Colonic mucosa (tissue), 4 donors: ENCODE measurements at regions not wholly inside any gene's neighbourhood (a gene's known extent, or its start where the extent isn't known, plus 50 kb on each side); places are given as distances from the start of the nearest gene placed in this dataset.

Source experiments
- DNase-seq: peaks from one replicate; pipeline ENCODE4 v3.0.0-alpha.2; 2020
- H3K27ac ChIP-seq: fragments of 200-600 bp; one replicate; pipeline ENCODE4 v1.8.0; 2021
- H3K27me3 ChIP-seq: fragments of 200-600 bp; one replicate; pipeline ENCODE4 v1.8.0; 2021
- H3K36me3 ChIP-seq: fragments of 200-600 bp; one replicate; pipeline ENCODE4 v1.8.0; 2021
- H3K4me1 ChIP-seq: fragments of 200-600 bp; one replicate; pipeline ENCODE4 v1.8.0; 2021; ENCODE audit warnings: mild to moderate bottlenecking
- H3K4me3 ChIP-seq: fragments of 200-600 bp; one replicate; pipeline ENCODE4 v1.8.0; 2021
- H3K9ac ChIP-seq, 2 donors: one replicate each; pipeline ENCODE4 v1.7.0; 2013; ENCODE audit warnings: control low read depth in 2 of 2, low read depth in 2 of 2, low read length in 2 of 2
- H3K9me3 ChIP-seq: fragments of 200-600 bp; one replicate; pipeline ENCODE4 v1.8.0; 2021
- intact Hi-C: fragments of 100-400 bp; cut with DNase I; formaldehyde crosslinking; loops from one replicate; pipeline ENCODE4 v1.14.1; 2022
- TF ChIP-seq, protein P1 (sequence below): fragments of 200-600 bp; IDR thresholded peaks from one replicate; pipeline ENCODE4 v1.8.0; 2022; ENCODE audit warnings: antibody characterized with exemption, mild to moderate bottlenecking
- donor health status: healthy.
- donor health status: DM: no; HTN: no; CAD: no.
- donor health status: DM: no; HTN: no; CAD: no.

DNA sequence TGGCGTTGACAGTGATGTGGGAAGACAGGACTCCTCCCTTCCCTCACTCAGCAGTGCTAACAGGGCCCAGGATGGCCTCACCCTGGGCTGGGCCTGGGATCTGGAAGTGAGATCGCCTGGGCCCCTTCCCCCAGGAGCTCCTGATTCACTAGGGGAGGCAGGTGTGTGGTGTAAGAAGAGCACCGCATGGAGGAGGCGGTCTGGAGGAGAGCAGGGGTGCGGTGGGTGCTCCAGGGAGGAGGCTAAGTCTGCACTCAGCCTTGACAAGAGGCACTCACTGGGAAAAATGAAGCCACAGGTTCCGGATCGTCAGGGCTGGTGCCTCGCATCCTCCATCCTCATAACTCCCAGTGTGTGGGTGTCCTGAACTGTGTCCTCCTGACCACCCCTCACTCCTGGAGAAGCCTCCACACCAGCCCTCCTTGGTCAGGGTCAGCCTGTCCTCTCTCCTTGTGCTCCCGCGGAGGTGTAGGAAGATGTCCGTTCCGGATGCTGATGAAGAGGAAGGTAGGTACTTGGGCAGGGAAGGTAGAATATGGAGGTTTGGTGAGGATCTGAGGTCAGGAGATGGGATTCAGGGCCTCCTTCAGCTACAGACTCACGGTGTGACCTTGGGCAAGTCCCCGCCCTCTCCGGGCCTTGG is 142.1 kb upstream of the WNT4 start:
- Histone ChIP-seq H3K27ac (no peak overlapping the region), H3K4me3 (no peak overlapping the region), H3K27me3 (no peaks in the 10 kb centered on the region), H3K9me3 (no peaks in the 10 kb centered on the region), H3K36me3 (no peaks in the 10 kb centered on the region), H3K4me1 (no peaks in the 10 kb centered on the region), H3K9ac (no peak overlapping the region)
- intact Hi-C loops = no loop called here
- TF ChIP-seq, protein P1, sequence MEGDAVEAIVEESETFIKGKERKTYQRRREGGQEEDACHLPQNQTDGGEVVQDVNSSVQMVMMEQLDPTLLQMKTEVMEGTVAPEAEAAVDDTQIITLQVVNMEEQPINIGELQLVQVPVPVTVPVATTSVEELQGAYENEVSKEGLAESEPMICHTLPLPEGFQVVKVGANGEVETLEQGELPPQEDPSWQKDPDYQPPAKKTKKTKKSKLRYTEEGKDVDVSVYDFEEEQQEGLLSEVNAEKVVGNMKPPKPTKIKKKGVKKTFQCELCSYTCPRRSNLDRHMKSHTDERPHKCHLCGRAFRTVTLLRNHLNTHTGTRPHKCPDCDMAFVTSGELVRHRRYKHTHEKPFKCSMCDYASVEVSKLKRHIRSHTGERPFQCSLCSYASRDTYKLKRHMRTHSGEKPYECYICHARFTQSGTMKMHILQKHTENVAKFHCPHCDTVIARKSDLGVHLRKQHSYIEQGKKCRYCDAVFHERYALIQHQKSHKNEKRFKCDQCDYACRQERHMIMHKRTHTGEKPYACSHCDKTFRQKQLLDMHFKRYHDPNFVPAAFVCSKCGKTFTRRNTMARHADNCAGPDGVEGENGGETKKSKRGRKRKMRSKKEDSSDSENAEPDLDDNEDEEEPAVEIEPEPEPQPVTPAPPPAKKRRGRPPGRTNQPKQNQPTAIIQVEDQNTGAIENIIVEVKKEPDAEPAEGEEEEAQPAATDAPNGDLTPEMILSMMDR = no peak
- no peak for DNase-seq

DNA sequence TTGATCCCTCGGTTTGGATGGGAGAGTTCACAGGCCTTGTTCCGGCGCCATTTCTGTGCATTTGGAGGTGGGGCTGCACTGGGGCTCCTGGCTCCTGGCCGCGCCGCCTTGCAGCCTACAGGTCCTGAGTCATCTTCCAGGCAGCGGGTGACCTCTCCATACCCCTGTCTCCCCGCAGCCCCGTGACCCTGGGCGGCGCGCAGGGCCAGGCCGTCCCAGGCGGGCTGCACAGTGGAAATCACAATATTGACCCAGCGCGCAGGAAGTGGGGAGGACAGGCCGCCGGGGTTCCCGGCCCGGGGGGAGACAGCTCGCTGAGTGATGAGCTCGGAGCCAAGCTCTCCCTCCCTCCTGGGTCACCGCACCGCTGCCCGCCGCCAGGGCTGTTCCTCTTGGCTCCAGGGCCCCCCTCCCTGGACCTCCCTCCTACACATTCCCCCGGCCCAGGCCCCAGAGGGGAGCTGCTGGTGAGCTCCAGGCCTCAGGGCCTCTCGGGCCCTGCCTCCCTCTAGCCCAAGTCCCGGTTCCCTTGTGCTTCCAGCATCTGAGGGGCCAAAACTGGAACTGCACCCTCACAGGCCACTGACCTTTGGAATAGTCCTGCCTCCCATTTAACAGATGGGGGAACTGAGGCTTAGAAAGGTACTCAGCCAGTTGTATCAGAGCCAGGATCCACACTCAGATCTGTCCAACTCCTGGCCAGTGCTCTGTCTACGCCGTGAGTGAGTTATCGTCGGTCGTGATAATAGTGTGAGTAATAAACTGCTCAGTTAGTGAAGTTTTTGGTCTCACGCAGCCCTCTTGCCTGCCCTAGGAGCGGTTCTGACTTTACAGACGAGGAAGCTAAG is 142.9 kb upstream of the WNT4 start:
- intact Hi-C loops = no loop called here
- DNase-seq = no peak
- no peaks in the 10 kb centered on the region for H3K27me3 ChIP-seq
- H3K27ac ChIP-seq = no peak overlapping the region
- H3K9ac ChIP-seq = no peak overlapping the region
- TF ChIP-seq, protein P1 = no peak
- no peak overlapping the region for H3K4me3 ChIP-seq
- H3K36me3 ChIP-seq = no peaks in the 10 kb centered on the region
- H3K9me3 ChIP-seq = no peaks in the 10 kb centered on the region
- H3K4me1 ChIP-seq = no peaks in the 10 kb centered on the region

DNA sequence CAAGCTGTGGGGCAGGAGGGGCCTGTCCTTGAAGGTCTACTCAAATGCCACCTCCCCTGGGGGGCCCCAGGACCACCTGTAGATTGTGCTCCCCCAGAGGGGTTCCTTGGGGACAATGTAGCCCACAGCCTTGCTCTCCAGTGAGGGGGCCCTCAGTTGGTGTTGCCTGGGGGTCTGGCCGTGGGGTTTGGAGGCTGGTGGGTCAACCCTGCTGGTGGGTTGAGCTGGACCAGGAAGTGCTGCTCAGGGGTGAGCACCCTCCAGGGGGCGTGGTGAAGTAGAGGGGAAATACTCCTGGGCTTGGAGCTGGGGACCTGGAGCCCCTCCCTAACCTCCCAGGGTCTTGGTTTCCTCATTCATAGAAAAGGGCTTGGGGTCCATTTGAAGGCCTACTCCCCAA is 143.6 kb upstream of the WNT4 start:
- TF ChIP-seq, protein P1 = no peak
- DNase-seq = no peak
- H3K27ac ChIP-seq = no peak overlapping the region
- intact Hi-C loops = no loop called here
- H3K4me1 ChIP-seq = no peaks in the 10 kb centered on the region
- H3K9ac ChIP-seq = no peak overlapping the region
- H3K4me3 ChIP-seq = no peak overlapping the region
- H3K9me3 ChIP-seq = no peaks in the 10 kb centered on the region
- H3K36me3 ChIP-seq = no peaks in the 10 kb centered on the region
- no peaks in the 10 kb centered on the region for H3K27me3 ChIP-seq

DNA sequence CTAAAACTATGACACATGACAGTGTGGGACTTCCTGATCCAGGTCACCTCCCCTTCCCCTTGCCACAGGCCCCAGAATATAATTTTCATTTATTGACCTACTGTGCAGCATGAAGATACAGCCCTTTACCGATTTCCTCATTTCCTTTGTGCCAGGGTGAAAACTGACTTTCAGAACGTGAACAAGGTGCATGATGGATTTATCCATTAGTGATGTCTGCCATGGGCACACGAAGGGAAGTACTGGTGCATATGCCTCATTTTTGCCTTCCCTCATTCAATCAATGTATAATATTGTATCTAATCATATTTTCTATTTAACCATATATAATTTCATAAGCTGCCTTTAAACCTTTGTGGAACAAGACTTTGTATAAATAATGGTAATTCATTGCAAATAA is 144.4 kb upstream of the WNT4 start:
- Histone ChIP-seq H3K9ac (no peak overlapping the region), H3K4me1 (no peaks in the 10 kb centered on the region), H3K27me3 (no peaks in the 10 kb centered on the region), H3K4me3 (no peak overlapping the region), H3K27ac (no peak overlapping the region), H3K36me3 (no peaks in the 10 kb centered on the region), H3K9me3 (no peaks in the 10 kb centered on the region)
- no peak for DNase-seq
- intact Hi-C loops = no loop called here
- TF ChIP-seq, protein P1 = no peak

DNA sequence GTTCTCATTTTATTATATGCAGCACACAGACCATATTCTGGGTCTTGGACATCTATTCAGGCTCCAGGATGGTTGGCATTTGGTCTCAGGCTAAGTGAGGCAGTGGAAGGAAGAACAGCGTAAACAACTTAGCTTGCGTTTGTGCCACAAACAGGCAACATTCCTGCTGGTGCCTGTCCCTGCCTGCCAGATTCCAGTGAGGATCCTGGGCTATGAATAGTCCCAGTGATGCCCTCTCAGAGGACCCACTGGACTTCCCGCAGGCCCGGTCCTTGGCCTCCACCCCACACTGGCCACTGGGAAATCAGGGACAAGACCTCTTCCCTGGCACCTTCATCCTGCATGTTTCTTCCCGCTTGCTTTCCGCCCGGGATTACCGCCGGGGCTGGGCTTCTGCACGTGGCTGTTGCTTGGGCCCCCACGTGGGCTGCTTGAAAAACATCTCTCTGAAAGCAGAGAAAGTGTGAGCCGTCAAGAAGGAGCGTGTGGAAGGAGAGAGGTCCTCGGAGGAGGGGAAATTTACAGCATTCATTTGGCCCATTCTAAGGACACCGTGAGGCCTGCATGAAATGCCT is 145.1 kb upstream of the WNT4 start:
- H3K27ac ChIP-seq = no peak overlapping the region
- no peak overlapping the region for H3K9ac ChIP-seq
- no peaks in the 10 kb centered on the region for H3K4me1 ChIP-seq
- no peaks in the 10 kb centered on the region for H3K9me3 ChIP-seq
- no peaks in the 10 kb centered on the region for H3K27me3 ChIP-seq
- H3K36me3 ChIP-seq = no peaks in the 10 kb centered on the region
- intact Hi-C loops = no loop called here
- TF ChIP-seq, protein P1 = no peak
- no peak overlapping the region for H3K4me3 ChIP-seq
- no peak for DNase-seq
